ENCODE measurements at regions not wholly inside any gene's neighbourhood (a gene's known extent, or its start where the extent isn't known, plus 50 kb on each side); places are given as distances from the start of the nearest gene placed in this dataset.

- TF ChIP-seq ZNF384 (IDR thresholded peaks at IDR 0.05) (no peak), SUZ12 (IDR thresholded peaks at IDR 0.05) (no peak), FOXA1 (IDR thresholded peaks at IDR 0.05) (no peak), SP1 (IDR thresholded peaks at IDR 0.05) (no peak), ELF4 (IDR thresholded peaks at IDR 0.05) (no peak), L3MBTL2 (conservative IDR thresholded peaks at IDR 0.05) (no peak), BHLHE40 (IDR thresholded peaks at IDR 0.05; ENCODE audit: borderline replicate concordance) (no peak), FOXM1 (IDR thresholded peaks at IDR 0.05; ENCODE audit: borderline replicate concordance) (no peak), PKNOX1 (IDR thresholded peaks at IDR 0.05) (no peak), NFRKB (IDR thresholded peaks at IDR 0.05) (no peak), TARDBP (IDR thresholded peaks at IDR 0.05) (no peak), LEF1 (IDR thresholded peaks at IDR 0.05; ENCODE audit: borderline replicate concordance) (no peak), ARNT (IDR thresholded peaks at IDR 0.05) (no peak), CTBP1 (IDR thresholded peaks at IDR 0.05; ENCODE audit: borderline replicate concordance) (no peak)
These were observed 127.6 kb upstream of the HHIP start for GRCh38 chr4:144518181-144518895.

Measured in HEK293T (cell line).